Fibroblast of pulmonary artery (primary cell): ENCODE measurements at regions not wholly inside any gene's neighbourhood (a gene's known extent, or its start where the extent isn't known, plus 50 kb on each side); places are given as distances from the start of the nearest gene placed in this dataset.

Source experiments
- DNase-seq: peaks from one replicate; pipeline ENCODE4 v3.0.0-alpha.2; 2010; ENCODE audit warnings: low read depth
- H3K4me3 ChIP-seq: replicated peaks from 2 replicates; pipeline ENCODE4 v1.5.1; 2011; ENCODE audit warnings: low read depth, mild to moderate bottlenecking, control low read depth, low read length, moderate library complexity
- TF ChIP-seq, protein P1 (sequence below): IDR thresholded peaks from 2 replicates; pipeline ENCODE4 v1.5.1; 2011; ENCODE audit warnings: mild to moderate bottlenecking, control low read depth, low read length, inconsistent platforms; ENCODE audit errors: missing control alignments

DNA sequence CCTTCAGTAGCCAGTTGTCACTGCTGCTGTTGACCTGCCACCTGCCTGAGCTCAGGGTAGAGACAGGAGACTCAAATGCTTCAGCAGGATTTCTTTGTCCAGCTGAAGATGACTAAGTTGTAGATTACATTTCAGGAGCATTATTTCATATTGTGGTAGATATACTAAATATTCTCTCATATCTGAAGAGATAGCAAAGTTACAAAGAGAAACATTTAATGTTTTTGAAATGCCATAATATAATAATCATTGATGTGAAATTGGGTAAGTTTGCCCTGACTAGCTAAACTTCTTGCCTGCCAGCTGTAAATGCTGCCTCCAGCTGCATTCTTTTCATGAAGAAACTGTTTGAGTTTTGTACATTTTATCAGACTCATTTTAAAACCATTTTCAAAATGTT is 247.6 kb upstream of the CNKSR2 start:
- no peak for DNase-seq
- H3K4me3 ChIP-seq = no peak overlapping the region
- TF ChIP-seq, protein P1, sequence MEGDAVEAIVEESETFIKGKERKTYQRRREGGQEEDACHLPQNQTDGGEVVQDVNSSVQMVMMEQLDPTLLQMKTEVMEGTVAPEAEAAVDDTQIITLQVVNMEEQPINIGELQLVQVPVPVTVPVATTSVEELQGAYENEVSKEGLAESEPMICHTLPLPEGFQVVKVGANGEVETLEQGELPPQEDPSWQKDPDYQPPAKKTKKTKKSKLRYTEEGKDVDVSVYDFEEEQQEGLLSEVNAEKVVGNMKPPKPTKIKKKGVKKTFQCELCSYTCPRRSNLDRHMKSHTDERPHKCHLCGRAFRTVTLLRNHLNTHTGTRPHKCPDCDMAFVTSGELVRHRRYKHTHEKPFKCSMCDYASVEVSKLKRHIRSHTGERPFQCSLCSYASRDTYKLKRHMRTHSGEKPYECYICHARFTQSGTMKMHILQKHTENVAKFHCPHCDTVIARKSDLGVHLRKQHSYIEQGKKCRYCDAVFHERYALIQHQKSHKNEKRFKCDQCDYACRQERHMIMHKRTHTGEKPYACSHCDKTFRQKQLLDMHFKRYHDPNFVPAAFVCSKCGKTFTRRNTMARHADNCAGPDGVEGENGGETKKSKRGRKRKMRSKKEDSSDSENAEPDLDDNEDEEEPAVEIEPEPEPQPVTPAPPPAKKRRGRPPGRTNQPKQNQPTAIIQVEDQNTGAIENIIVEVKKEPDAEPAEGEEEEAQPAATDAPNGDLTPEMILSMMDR = no peak

DNA sequence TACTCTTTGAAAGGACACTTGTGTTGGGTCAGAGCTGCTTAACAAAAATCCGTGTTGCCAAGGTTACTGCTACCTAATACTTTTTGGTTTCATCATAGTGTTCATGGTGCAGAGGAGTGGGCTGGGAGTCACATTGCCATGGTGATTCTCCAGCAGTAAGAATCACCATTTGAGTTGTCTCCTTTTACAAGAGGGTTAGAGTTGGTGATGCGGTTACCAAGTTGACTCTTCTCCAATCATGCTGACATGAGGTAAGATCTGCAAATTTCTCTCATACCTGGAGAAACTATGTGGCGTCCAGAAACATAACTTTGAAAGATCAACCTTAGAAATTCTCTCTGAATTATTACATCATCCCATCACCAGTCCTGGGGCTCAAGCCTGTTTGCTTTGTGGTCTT is 242.9 kb upstream of the CNKSR2 start:
- no peak for DNase-seq

DNA sequence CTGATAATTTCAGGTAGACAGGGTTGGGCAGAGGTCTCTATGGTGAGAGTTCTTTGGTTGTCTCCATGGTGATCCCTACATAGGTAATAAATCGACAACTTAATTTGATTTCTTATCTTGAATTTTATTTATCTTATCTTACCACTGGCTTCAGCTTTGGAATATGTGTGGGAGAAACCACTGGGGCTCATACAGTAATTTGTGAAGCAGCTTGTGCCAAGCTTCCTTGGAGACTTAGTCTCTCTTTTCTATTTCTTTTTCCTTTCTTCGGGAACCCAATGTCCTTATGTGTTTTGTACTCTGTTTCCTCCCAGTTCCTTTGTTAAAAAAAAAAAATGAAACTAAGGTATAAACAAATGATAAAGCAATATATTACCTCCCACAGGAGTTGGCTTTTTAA is 242.4 kb upstream of the CNKSR2 start:
- TF ChIP-seq, protein P1 = no peak

More for the DNA sequence above, 242.9 kb upstream of the CNKSR2 start:
- H3K4me3 ChIP-seq = no peak overlapping the region
- TF ChIP-seq, protein P1 = no peak

DNA sequence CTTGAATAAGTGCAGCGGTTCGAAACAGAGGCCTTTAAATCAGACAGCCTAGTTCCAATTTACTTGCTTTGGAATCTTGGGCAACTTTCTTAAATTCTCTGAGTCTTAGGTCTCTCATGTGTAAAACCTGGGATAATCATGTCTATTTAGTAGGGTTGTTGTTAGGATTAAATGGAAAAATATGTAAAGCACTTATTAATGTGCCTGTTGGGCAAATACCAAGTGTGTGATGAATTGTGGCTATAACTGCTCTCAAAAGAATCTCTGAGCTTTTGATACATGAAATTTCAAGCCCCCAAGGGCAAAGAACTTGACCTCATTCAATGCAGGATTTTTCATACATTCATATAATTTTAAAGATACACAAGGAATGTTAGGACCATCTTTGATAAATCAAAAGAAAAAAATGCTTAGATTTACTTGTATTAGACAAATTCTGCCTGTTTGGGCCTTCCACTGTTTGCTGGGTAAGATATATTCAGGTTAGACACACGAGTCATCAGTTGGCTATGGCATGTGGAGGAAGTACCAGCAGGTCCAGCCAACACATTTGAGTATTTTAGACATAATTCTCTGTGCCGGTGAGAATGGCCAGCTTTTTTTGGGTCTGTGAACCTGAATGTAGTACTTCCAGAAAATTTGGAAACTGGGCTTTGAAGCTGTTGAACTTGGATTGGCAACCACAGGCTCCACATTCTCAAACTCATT is 241.4 kb upstream of the CNKSR2 start:
- no peak overlapping the region for H3K4me3 ChIP-seq
- TF ChIP-seq, protein P1 = no peak
- no peak for DNase-seq

More for the DNA sequence above, 242.4 kb upstream of the CNKSR2 start:
- H3K4me3 ChIP-seq = no peak overlapping the region
- DNase-seq = no peak

DNA sequence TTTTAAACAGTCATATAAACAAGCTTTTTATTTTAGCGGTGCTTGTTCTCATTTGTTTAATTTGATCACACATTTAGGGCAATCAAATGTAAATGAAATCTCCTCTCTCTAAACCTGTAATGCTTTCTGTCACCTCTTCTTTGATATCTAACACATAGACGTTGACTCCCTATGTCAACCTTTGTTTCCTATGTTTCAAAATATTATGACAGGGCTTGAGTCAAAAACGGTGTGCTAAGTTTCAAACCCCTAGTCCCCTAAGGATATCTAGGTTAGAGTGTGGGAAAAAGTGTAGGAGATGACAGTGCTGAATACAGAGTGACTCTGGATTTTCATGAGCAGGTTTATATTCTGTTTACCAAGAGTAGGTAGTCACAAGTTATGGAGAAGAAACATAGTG is 224.0 kb upstream of the CNKSR2 start:
- TF ChIP-seq, protein P1 = no peak
- no peak overlapping the region for H3K4me3 ChIP-seq
- DNase-seq = no peak

DNA sequence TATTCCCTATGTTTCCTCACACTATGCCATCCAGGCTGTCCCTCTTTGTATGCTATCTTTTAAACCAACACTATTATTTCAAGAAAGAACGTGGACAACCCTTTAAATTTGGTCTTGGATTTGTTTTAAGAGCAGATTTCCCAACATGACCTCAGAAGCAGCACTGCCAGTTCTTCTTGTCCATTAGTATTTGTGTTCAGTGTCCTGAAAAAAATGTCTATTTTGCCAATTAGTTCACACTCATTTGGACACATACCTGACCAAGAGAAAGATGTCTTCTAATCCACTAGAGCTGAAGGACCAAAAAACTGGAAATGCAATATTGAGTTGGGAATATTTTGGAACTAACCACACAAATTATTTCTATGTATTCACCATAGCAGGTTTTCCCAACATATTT is 223.2 kb upstream of the CNKSR2 start:
- TF ChIP-seq, protein P1 = no peak
- no peak overlapping the region for H3K4me3 ChIP-seq
- no peak for DNase-seq

DNA sequence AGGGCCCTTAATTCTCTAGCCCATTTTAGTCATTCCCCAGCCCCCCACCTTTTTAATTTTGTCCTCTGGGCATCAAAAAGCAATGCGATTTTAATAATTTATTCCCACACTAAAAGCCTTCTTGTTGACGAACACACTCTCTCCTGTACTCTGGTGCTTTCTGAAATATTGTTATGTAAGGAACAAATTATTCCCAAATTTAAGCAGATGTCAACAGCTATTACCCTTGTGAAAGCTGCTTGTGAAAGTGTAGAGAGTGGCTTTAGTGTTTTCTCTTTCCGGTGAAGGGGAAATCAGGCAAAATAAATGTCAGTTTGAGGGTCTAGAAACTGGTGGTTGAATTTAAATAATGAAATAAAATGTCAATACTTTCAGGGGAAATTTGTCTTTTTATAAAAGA is 221.2 kb upstream of the CNKSR2 start:
- no peak for DNase-seq
- TF ChIP-seq, protein P1 = no peak
- H3K4me3 ChIP-seq = no peak overlapping the region
